HG03095 (cell line): ENCODE measurements at regions not wholly inside any gene's neighbourhood (a gene's known extent, or its start where the extent isn't known, plus 50 kb on each side); places are given as distances from the start of the nearest gene placed in this dataset.

Experiments used
- ATAC-seq: cut with Tn5 transposase; IDR thresholded peaks from one replicate; pipeline ENCODE4 v1.9.1; 2021; ENCODE audit warnings: moderate library complexity; ENCODE audit not compliant: unreplicated experiment

DNA sequence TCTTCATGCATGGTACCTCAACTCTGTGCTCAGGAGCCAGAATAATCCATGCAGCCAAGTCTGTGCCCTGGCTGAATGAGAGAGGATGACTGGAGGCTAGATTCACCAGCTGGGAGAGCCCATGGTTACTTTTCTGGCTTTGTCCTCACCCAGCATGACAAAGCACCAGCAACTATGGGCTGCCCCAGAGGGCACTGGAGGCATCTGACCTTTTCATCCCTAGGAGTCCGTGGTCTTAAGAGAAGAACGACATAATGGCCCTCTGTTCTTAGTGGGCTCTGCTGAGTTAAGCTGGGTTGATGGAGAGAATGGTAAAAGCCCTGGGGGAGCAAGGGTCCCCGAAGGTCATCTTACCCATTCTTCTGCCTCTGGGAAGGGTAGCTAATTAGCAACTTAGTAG lies 54.6 kb upstream of the TNP1 start:
- ATAC-seq: no peak

- ATAC-seq: no peak
Observed at GRCh38 chr2:216911886-216912285, 52.0 kb upstream of the TNP1 start.

DNA sequence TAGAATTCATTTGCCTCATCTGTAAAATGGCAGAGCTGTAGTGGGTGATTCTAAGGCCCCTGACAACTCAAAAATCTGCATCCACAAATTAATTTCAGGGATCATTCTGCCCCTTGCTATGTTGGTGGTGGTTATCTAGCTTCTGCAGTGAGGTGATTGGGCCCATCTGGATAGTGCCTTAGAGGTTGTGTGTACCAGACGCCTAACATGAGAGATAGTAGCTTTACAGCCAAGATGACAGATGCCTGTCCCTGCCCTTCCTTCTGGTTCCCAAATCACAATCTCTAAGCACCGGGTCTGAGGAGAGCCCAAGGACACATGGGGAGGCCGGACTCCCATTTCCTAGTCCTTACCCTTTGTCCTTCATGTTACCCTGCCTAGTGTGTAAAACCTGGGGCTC lies 51.1 kb upstream of the TNP1 start:
- no peak for ATAC-seq

DNA sequence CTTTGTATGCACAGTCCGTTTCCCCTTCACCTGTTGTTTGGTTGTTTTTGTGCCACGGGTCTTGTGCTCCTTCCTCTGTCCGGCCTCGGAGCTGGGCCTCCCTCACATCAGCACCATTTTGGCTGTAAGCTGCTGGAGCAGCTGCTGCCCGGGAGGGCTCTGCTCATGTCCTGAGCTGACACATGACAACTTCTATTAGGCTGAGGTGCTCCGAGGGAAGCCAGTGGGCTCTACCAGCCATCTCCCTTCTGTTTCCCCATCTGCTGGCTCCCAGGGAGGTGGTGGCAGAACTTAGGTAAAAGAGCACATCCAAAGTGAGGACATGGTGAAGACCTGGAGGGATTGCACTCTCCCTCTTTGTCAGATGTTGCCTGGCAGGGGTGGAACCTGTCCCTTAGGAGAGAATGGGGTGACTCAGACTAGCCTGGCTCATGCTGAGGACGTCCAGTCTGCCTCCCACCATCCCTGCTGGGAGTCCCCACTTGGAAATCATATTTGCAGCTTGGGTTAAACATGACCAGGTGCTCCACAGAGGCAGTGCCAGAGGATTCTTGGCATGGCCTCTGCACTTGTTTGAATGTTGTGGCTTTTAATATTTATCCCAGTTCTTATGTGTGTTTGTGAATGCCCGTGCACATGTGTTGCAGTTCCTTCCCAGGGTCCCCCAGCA lies 49.8 kb upstream of the TNP1 start:
- ATAC-seq: no peak
